ENCODE measurements at regions not wholly inside any gene's neighbourhood (a gene's known extent, or its start where the extent isn't known, plus 50 kb on each side); places are given as distances from the start of the nearest gene placed in this dataset.

GRCh38 chr2:65639156-65639864, 206.9 kb upstream of the SPRED2 start (continued):
- TF ChIP-seq ZNF335 (tag by site-specific recombination; conservative IDR thresholded peaks at IDR 0.05), result no peak

GRCh38 chr2:65638443-65638842, 206.0 kb upstream of the SPRED2 start:
- H3K27ac ChIP-seq (ENCODE audit: extremely low read depth, low read depth, low read length), result no peak overlapping the region
- H3K4me3 ChIP-seq (ENCODE audit: low read depth, low read length), result no peak overlapping the region
- TF ChIP-seq ZBTB20 (tag by site-specific recombination; IDR thresholded peaks at IDR 0.05) (0 out of 2 replicates have a peak, but pooled peaks have one; percentile 18), PRDM4 (tag by site-specific recombination; IDR thresholded peaks at IDR 0.05) (no peak)
- ChIA-PET POLR2A (no interaction called here), CTCF (interaction anchor here (0.6 to 3.7 kb wide), 9 partner anchors 10 to 791 kb away, joined by 3 to 24 read pairs (median 4); no protein-coding TSS in a partner anchor)
- no peaks in the 10 kb centered on the region for H3K9me3 ChIP-seq (ENCODE audit: control insufficient read depth, insufficient read depth, low read depth, low read length)
- no peaks in the 10 kb centered on the region for H3K36me3 ChIP-seq (ENCODE audit: control insufficient read depth in 2 of 2, insufficient read depth in 1 of 2, low read length in 2 of 2)
- peaks cover 23% of the 10 kb centered on the region for H3K4me1 ChIP-seq (ENCODE audit: control insufficient read depth, insufficient read depth, low read length)

GRCh38 chr2:65636813-65637483, 204.5 kb upstream of the SPRED2 start:
- Histone ChIP-seq H3K9me3 (ENCODE audit: control insufficient read depth, insufficient read depth, low read depth, low read length) (no peaks in the 10 kb centered on the region), H3K4me3 (ENCODE audit: low read depth, low read length) (no peak overlapping the region), H3K36me3 (ENCODE audit: control insufficient read depth in 2 of 2, insufficient read depth in 1 of 2, low read length in 2 of 2) (no peaks in the 10 kb centered on the region), H3K27ac (ENCODE audit: extremely low read depth, low read depth, low read length) (0 out of 2 replicates have a peak overlapping the region, but pooled peaks have one; percentile 24), H3K4me1 (ENCODE audit: control insufficient read depth, insufficient read depth, low read length) (peaks cover 23% of the 10 kb centered on the region)
- TF ChIP-seq WT1 (tag by site-specific recombination; IDR thresholded peaks at IDR 0.05) (peak; percentile 40; the same call in 1 of the 2 replicates), ZNF658 (tag by site-specific recombination; IDR thresholded peaks at IDR 0.05) (no peak), ZNF10 (tag by site-specific recombination; IDR thresholded peaks at IDR 0.05) (no peak), ZNF175 (tag by site-specific recombination; IDR thresholded peaks at IDR 0.05) (no peak), OSR2 (tag by site-specific recombination; IDR thresholded peaks at IDR 0.05) (0 out of 2 replicates have a peak, but pooled peaks have one; percentile 10)
- POLR2A ChIA-PET, result no interaction called here
- CTCF ChIA-PET, result interaction anchor here (0.6 to 1.0 kb wide), 4 partner anchors 145 to 944 kb away, joined by 3 to 7 read pairs (median 6); no protein-coding TSS in a partner anchor

- Histone ChIP-seq H3K4me3 (ENCODE audit: low read depth, low read length) (no peak overlapping the region), H3K9me3 (ENCODE audit: control insufficient read depth, insufficient read depth, low read depth, low read length) (no peaks in the 10 kb centered on the region), H3K36me3 (ENCODE audit: control insufficient read depth in 2 of 2, insufficient read depth in 1 of 2, low read length in 2 of 2) (no peaks in the 10 kb centered on the region), H3K4me1 (ENCODE audit: control insufficient read depth, insufficient read depth, low read length) (peaks cover 23% of the 10 kb centered on the region), H3K27ac (ENCODE audit: extremely low read depth, low read depth, low read length) (no peak overlapping the region)
- ChIA-PET CTCF (interaction anchor here (0.7 kb wide), 1 partner anchor 165 kb away, joined by 4 read pairs; no protein-coding TSS in a partner anchor), POLR2A (no interaction called here)
- TF ChIP-seq OSR2 (tag by site-specific recombination; IDR thresholded peaks at IDR 0.05) (no peak), ZNF670 (tag by site-specific recombination; IDR thresholded peaks at IDR 0.05; ENCODE audit: low read depth) (no peak), ZNF488 (tag by site-specific recombination; IDR thresholded peaks at IDR 0.05) (no peak), ZNF140 (tag by site-specific recombination; IDR thresholded peaks at IDR 0.05) (no peak)
These were observed 203.6 kb upstream of the SPRED2 start for GRCh38 chr2:65636024-65636423.

DNA sequence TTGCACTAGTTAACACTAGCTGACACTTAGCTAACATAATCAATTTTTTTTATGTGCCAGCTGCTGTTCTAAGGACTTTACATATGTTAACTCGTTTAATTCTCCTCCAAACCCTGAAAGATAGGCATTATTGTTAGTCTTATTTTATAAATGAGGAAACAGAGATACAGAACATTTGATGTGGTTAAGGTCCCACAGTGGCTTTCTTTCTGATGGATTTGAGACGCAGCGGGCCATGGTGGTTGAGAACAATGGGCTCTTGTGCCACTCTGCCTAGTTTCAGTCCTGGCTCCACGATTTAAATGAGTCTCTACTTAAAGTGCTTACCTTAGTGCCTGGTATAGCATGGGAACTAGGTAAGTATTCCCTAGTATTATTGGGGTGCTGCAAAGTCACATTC, 201.9 kb upstream of the SPRED2 start:
- TF ChIP-seq RBAK (tag by site-specific recombination; IDR thresholded peaks at IDR 0.05) (no peak), ZSCAN23 (tag by site-specific recombination; IDR thresholded peaks at IDR 0.05) (no peak), KLF10 (tag by site-specific recombination; IDR thresholded peaks at IDR 0.05) (no peak), ZFHX2 (tag by site-specific recombination; conservative IDR thresholded peaks at IDR 0.05) (no peak), ZNF404 (tag by site-specific recombination; IDR thresholded peaks at IDR 0.05) (no peak), YY2 (tag by site-specific recombination; IDR thresholded peaks at IDR 0.05) (no peak), GFI1B (tag by site-specific recombination; IDR thresholded peaks at IDR 0.05) (no peak)
- TF ChIP-seq, protein P1, sequence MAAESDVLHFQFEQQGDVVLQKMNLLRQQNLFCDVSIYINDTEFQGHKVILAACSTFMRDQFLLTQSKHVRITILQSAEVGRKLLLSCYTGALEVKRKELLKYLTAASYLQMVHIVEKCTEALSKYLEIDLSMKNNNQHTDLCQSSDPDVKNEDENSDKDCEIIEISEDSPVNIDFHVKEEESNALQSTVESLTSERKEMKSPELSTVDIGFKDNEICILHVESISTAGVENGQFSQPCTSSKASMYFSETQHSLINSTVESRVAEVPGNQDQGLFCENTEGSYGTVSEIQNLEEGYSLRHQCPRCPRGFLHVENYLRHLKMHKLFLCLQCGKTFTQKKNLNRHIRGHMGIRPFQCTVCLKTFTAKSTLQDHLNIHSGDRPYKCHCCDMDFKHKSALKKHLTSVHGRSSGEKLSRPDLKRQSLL (tag by site-specific recombination; IDR thresholded peaks at IDR 0.05), result no peak
- H3K27ac ChIP-seq (ENCODE audit: extremely low read depth, low read depth, low read length), result no peak overlapping the region
- no peaks in the 10 kb centered on the region for H3K36me3 ChIP-seq (ENCODE audit: control insufficient read depth in 2 of 2, insufficient read depth in 1 of 2, low read length in 2 of 2)
- ChIA-PET CTCF (interaction anchor here (1.0 kb wide), 1 partner anchor 14 kb away, joined by 6 read pairs; no protein-coding TSS in a partner anchor), POLR2A (no interaction called here)
- H3K4me1 ChIP-seq (ENCODE audit: control insufficient read depth, insufficient read depth, low read length), result peaks cover 23% of the 10 kb centered on the region
- no peaks in the 10 kb centered on the region for H3K9me3 ChIP-seq (ENCODE audit: control insufficient read depth, insufficient read depth, low read depth, low read length)
- no peak overlapping the region for H3K4me3 ChIP-seq (ENCODE audit: low read depth, low read length)
